NCI-H748 (cell line): ENCODE measurements at regions not wholly inside any gene's neighbourhood (a gene's known extent, or its start where the extent isn't known, plus 50 kb on each side); places are given as distances from the start of the nearest gene placed in this dataset.
"Not testable (repeated sequence)": the region's sequence is repeated elsewhere in the genome, so short reads cannot be mapped to it uniquely, and the experiment has no call there.

ENCODE experiments used
- DNase-seq: peaks from one replicate; lab custom pipeline; 2025; ENCODE audit not compliant: unreplicated experiment; lab: John Stamatoyannopoulos, UW

GRCh38 chr2:217353591-217353990 lies 493.7 kb upstream of the TNP1 start:
- DNase-seq, result no peak

DNA sequence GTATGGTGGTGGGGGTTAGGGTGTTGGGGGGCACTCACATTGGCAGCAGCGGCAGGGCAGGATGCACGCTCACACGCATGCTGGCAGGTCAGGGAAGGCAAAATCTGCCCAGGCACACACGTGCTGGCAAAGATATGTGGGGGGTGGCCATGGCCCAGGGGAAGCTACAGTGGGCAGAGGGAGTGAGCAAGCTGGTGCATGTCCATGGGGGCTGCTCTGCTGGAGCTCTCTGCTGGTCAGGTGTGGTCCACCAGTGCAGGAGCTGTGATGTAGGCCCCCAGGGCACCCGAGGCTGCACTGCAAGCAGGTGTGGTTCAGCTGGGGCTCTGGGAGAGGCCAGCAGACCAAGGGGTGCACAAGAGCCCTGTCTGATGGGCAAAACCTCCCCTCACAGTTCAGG lies 491.5 kb upstream of the TNP1 start:
- DNase-seq, result no peak

- no peak for DNase-seq
Measured at GRCh38 chr2:217349251-217349650, 489.4 kb upstream of the TNP1 start.

- not testable (repeated sequence) for DNase-seq
Measured at GRCh38 chr2:217347630-217348029, 487.8 kb upstream of the TNP1 start.

GRCh38 chr2:217346043-217346442 lies 486.2 kb upstream of the TNP1 start:
- not testable (repeated sequence) for DNase-seq

DNA sequence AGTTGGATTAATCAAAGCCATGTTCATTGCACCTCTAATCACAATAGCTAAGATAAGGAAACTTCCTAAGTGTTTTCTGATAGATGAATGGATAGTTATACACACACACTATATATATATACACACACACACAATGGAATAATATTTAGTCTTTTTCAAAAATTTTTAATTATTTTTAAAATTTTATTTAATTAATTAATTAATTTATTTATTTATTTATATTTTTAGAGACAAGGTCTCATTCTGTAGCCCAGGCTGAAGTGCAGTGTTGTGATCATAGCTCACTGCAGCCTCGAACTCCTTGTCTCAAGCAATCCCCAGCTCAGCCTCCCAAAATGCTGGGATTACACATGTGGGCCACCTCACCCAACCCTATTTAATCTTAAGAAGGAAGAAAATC lies 481.0 kb upstream of the TNP1 start:
- DNase-seq, result no peak

- no peak for DNase-seq
Measured at GRCh38 chr2:217340176-217340575, 480.3 kb upstream of the TNP1 start.

GRCh38 chr2:217339753-217340152 lies 479.9 kb upstream of the TNP1 start:
- no peak for DNase-seq

- no peak for DNase-seq
Measured at GRCh38 chr2:217338306-217338916, 478.5 kb upstream of the TNP1 start.

GRCh38 chr2:217337771-217338170 lies 477.9 kb upstream of the TNP1 start:
- DNase-seq, result no peak

DNA sequence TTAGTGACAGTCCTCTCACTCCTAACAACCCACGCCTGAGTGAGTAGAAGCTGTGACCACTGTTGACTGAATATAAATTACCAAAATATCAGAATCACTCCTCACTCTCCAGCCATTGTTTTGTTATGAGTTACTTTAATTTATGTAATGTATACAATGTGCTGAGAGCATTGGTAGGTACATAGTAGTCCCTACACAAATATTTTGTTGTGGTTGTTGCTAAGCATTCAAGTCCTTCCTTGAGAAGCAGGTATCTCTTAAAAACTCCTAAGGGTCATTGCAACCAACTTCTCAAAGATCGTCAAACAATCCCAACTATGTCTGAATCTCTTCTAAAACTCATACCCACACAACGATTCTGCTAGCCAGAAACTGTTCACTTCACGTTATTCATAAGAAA lies 476.8 kb upstream of the TNP1 start:
- no peak for DNase-seq

GRCh38 chr2:217335341-217335966 lies 475.6 kb upstream of the TNP1 start:
- no peak for DNase-seq

- DNase-seq, result no peak
Measured at GRCh38 chr2:217334561-217334960, 474.7 kb upstream of the TNP1 start.

DNA sequence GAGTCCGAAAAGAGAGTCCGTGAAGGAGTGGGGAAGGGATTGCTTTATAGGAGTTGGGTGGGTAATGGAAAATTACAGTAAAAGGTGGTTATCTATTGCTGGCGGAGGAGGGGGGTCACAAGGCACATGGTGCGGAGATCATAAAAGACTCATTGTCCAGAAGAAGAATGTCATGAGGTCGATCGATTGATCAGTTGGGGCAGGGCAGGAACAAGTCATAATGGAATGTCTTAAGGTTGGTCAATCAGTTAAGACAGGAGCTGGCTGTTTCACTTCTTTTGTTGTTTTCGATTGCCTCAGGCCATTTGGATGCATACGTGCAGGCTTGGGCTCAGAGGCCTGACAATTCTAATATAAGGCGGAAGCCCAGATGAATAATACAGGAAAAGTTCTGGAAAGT lies 473.0 kb upstream of the TNP1 start:
- DNase-seq, result no peak

- DNase-seq, result no peak
Measured at GRCh38 chr2:217332417-217332791, 472.5 kb upstream of the TNP1 start.

- no peak for DNase-seq
Measured at GRCh38 chr2:217331523-217332416, 471.9 kb upstream of the TNP1 start.

DNA sequence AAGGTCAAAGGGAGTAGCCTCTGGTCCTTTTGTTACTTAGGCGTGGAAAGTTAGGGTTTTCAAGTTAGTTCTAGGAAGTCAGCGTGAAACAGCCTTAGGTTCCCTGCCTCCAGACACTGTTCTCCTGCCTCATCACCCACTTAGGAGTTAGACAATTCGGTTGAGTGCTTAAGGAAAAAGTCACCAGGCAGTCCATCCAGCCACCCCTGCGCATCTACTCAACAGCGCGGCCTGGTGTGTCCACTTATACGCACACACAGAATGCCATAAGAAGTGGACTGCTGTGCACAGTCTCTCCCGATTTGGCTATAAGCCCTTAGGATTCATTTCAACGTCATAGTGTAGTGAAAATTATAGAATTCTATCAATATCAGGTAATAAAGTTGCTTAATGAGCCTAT lies 470.8 kb upstream of the TNP1 start:
- no peak for DNase-seq

- no peak for DNase-seq
Measured at GRCh38 chr2:217329023-217329431, 469.2 kb upstream of the TNP1 start.

- DNase-seq, result no peak
Measured at GRCh38 chr2:217328622-217328978, 468.7 kb upstream of the TNP1 start.

DNA sequence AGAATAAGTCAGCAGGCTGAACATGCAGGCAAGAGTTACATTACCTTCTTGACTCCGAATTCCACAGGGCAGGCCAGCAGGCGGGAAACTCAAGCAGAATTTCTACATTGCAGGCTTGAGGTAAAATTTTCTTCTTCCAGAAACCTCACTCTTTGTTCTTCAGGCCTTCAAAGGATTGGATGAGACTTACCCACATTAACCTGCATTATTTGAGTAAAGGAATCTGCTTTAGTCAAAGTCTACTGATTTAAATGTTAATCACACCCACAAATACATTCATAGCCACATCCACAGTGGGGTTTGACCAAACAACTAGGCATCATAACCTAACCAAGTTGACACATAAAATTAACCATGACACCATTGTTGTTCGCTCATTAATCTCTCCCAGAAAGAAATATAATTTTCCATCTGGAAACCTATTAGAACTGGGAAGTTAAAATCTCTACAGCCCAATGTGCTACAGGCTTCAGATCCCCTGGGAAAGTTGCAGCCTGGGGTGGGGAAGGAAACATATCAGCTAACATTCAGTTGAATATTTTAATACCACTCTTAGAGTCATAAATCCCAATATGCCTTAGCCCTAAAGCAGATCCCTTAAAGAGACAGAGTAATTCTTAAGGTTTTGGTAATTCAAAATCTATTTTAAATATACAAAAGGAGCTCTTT lies 468.2 kb upstream of the TNP1 start:
- DNase-seq, result no peak

GRCh38 chr2:217326238-217327022 lies 466.6 kb upstream of the TNP1 start:
- no peak for DNase-seq
